ENCODE measurements at regions not wholly inside any gene's neighbourhood (a gene's known extent, or its start where the extent isn't known, plus 50 kb on each side); places are given as distances from the start of the nearest gene placed in this dataset.

DNA sequence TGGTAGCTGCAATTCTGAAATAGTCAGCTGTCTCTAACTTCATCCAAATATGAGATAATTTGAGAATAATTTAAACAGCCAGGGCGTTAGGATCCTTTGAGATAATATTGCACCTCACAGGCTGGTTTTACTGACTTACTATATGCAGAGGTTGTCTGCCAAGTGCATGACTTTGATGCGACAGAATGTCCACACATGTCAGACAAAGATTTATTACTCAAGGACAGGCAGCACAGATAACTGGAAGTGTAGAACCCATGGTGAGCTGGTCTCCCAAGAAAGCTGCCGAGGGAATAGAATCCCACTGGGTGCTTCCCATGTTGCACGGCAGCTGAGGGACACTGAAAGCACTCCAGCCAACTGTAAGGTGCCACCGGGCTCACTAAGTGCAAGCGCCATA is 166.2 kb upstream of the GALNTL6 start:
- 64 to 65% methylated on average over 6 of the region's 6 CpGs for WGBS, 2 donors (ENCODE audit: low coverage in 1 of 2)
- ATAC-seq, result no peak
- H3K9me3 ChIP-seq, result peaks cover 0 to 8% (median 0%) of the 10 kb centered on the region in 3 donors
- H3K4me3 ChIP-seq, result no peak overlapping the region
- H3K4me1 ChIP-seq, result no peaks in the 10 kb centered on the region
- H3K36me3 ChIP-seq, result no peaks in the 10 kb centered on the region
- TF ChIP-seq, protein P1, sequence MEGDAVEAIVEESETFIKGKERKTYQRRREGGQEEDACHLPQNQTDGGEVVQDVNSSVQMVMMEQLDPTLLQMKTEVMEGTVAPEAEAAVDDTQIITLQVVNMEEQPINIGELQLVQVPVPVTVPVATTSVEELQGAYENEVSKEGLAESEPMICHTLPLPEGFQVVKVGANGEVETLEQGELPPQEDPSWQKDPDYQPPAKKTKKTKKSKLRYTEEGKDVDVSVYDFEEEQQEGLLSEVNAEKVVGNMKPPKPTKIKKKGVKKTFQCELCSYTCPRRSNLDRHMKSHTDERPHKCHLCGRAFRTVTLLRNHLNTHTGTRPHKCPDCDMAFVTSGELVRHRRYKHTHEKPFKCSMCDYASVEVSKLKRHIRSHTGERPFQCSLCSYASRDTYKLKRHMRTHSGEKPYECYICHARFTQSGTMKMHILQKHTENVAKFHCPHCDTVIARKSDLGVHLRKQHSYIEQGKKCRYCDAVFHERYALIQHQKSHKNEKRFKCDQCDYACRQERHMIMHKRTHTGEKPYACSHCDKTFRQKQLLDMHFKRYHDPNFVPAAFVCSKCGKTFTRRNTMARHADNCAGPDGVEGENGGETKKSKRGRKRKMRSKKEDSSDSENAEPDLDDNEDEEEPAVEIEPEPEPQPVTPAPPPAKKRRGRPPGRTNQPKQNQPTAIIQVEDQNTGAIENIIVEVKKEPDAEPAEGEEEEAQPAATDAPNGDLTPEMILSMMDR (IDR thresholded peaks at IDR 0.05), result no peak
- no peak for TF ChIP-seq POLR2AphosphoS5 (IDR thresholded peaks at IDR 0.05)
- TF ChIP-seq EP300 (IDR thresholded peaks at IDR 0.05), result no peak
- no peak for TF ChIP-seq POLR2A (IDR thresholded peaks at IDR 0.05)
- no peak overlapping the region for H3K27ac ChIP-seq
- H3K27me3 ChIP-seq, result no peaks in the 10 kb centered on the region

DNA sequence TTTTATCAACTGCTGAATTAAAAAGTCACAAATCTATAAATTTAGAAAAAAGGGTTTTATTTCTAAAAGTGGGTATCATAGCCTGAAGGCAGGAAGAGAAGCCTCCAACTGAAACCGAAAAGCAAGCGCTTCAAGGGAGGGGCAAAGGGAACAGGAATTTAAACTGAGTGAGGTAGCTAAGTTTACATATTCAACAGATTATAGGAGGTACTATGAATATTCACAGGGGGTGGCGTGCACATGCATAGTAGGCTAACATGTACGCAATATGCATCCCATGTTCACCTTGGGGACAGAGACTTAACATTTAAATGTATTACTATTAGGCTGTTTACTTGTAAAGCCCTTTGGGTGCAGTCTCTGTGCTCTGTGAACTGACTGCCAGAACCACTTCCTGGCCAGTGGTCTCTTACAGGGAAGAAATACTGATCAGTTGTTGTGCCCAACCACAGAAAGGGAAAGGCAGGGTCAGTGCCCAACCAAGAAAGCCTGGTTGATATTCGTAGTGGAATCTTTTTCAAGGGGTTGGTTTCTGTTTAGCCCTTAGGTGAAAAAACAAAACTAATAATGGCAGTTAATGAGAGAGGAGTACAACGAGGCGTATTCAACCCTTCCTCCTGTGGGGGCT is 168.7 kb upstream of the GALNTL6 start:
- no peaks in the 10 kb centered on the region for H3K9me3 ChIP-seq
- TF ChIP-seq, protein P1 (IDR thresholded peaks at IDR 0.05), result no peak
- no peak for TF ChIP-seq POLR2AphosphoS5 (IDR thresholded peaks at IDR 0.05)
- no peak for TF ChIP-seq EP300 (IDR thresholded peaks at IDR 0.05)
- TF ChIP-seq POLR2A (IDR thresholded peaks at IDR 0.05), result no peak
- H3K4me1 ChIP-seq, result no peaks in the 10 kb centered on the region
- H3K27me3 ChIP-seq, result no peaks in the 10 kb centered on the region
- H3K36me3 ChIP-seq, result no peaks in the 10 kb centered on the region
- H3K4me3 ChIP-seq, result no peak overlapping the region
- H3K27ac ChIP-seq, result no peak overlapping the region
- WGBS, 2 donors (ENCODE audit: low coverage in 1 of 2), result 66 to 77% methylated on average over 7 of the region's 7 CpGs
- no peak for ATAC-seq

DNA sequence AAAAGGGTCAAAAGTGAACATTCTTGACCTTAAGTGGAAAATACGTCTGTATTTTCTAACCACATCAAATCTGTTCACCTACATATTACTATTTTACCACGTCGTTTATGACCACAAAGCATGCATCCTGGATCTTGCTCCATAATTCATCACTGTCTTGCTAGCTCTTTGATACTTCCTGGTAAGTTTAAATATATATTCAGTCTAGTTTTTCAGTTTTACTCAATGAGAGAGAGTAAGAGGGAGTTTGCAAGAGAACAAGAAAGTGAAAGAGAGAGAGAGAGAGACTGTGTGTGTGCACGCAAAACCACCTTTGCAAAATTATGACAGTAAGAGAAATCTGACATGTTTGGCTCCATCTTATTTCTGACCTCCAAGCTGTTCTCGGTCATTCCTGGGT is 173.7 kb upstream of the GALNTL6 start:
- WGBS, 2 donors (ENCODE audit: low coverage in 1 of 2), result 53 to 56% methylated on average over 5 of the region's 5 CpGs
- Histone ChIP-seq H3K4me3 (no peak overlapping the region), H3K27me3 (no peaks in the 10 kb centered on the region), H3K36me3 (no peaks in the 10 kb centered on the region), H3K4me1 (no peaks in the 10 kb centered on the region), H3K9me3 (no peaks in the 10 kb centered on the region), H3K27ac (no peak overlapping the region)
- TF ChIP-seq POLR2A (IDR thresholded peaks at IDR 0.05) (no peak), POLR2AphosphoS5 (IDR thresholded peaks at IDR 0.05) (no peak), EP300 (IDR thresholded peaks at IDR 0.05) (no peak)
- TF ChIP-seq, protein P1 (IDR thresholded peaks at IDR 0.05), result no peak
- no peak for ATAC-seq

DNA sequence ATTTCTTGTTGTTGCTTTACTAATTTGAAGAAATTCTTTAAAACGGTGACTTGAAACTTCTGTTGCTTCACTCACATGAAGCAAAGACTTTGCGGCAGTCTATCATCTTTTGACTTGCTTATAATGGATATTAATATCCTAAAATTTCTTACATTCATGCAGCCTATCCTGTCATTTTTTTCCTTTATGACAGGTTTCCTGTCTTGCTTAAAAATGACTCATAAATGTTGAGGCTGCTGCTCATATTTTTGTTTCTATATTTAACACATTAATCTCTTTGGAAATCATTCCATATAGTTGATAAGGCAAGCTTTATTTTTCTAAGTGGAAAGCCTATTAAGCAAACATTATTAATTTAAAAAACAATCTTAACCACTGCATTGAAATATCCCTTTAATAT is 176.6 kb upstream of the GALNTL6 start:
- Histone ChIP-seq H3K4me3 (no peak overlapping the region), H3K9me3 (no peaks in the 10 kb centered on the region), H3K4me1 (no peaks in the 10 kb centered on the region), H3K27me3 (no peaks in the 10 kb centered on the region), H3K36me3 (no peaks in the 10 kb centered on the region), H3K27ac (no peak overlapping the region)
- no peak for TF ChIP-seq POLR2A (IDR thresholded peaks at IDR 0.05)
- TF ChIP-seq EP300 (IDR thresholded peaks at IDR 0.05), result no peak
- no peak for ATAC-seq
- 70 to 75% methylated on average over 2 of the region's 2 CpGs for WGBS, 2 donors (ENCODE audit: low coverage in 1 of 2)

DNA sequence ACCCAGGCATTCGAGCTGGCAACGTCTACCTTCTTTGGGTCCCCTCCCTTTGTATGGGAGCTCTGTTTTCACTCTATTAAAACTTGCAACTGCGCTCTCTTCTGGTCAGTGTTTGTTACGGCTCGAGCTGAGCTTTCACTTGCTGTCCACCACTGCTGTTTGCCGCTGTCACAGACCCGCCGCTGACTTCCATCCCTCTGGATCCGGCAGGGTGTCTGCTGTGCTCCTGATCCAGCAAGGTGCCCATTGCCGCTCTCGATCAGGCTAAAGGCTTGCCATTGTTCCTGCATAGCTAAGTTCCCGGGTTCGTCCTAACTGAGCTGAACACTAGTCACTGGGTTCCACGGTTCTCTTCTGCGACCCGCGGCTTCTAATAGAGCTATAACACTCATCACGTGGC is 183.5 kb upstream of the GALNTL6 start:
- Histone ChIP-seq H3K9me3 (no peaks in the 10 kb centered on the region), H3K4me1 (no peaks in the 10 kb centered on the region), H3K36me3 (no peaks in the 10 kb centered on the region), H3K27me3 (no peaks in the 10 kb centered on the region), H3K27ac (no peak overlapping the region), H3K4me3 (no peak overlapping the region)
- ATAC-seq, result no peak
- TF ChIP-seq POLR2A (IDR thresholded peaks at IDR 0.05) (no peak), POLR2AphosphoS5 (IDR thresholded peaks at IDR 0.05) (no peak), EP300 (IDR thresholded peaks at IDR 0.05) (no peak)
- TF ChIP-seq, protein P1 (IDR thresholded peaks at IDR 0.05), result no peak
- 88 to 93% methylated on average over 5 to 15 of the region's 18 CpGs for WGBS, 2 donors (ENCODE audit: low coverage in 1 of 2)

Data from gastroesophageal sphincter (tissue), 4 donors.